ENCODE measurements at regions not wholly inside any gene's neighbourhood (a gene's known extent, or its start where the extent isn't known, plus 50 kb on each side); places are given as distances from the start of the nearest gene placed in this dataset.

DNA sequence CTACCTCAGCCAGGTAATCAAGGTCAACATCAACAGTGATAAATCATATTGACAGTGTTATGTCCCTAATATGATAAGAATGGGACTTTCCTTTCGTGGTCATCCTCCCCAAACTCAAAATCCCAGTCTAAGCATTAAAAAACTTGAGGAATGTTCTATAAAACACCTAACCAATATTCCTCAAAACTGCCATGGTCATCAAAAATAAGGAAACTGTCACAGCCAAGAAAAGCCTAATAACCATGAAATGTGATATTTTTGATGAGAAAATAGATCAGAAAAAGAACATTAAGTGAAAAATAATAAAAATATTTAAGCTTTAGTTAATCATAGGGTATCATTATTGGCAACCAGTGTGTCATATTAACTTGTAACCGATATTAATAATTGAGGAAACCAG, 232.1 kb upstream of the ATP10B start:
- TF ChIP-seq POLR2AphosphoS5 (IDR thresholded peaks at IDR 0.05) (no peak), POLR2A (IDR thresholded peaks at IDR 0.05) (no peak), EP300 (IDR thresholded peaks at IDR 0.05) (no peak)
- TF ChIP-seq, protein P1, sequence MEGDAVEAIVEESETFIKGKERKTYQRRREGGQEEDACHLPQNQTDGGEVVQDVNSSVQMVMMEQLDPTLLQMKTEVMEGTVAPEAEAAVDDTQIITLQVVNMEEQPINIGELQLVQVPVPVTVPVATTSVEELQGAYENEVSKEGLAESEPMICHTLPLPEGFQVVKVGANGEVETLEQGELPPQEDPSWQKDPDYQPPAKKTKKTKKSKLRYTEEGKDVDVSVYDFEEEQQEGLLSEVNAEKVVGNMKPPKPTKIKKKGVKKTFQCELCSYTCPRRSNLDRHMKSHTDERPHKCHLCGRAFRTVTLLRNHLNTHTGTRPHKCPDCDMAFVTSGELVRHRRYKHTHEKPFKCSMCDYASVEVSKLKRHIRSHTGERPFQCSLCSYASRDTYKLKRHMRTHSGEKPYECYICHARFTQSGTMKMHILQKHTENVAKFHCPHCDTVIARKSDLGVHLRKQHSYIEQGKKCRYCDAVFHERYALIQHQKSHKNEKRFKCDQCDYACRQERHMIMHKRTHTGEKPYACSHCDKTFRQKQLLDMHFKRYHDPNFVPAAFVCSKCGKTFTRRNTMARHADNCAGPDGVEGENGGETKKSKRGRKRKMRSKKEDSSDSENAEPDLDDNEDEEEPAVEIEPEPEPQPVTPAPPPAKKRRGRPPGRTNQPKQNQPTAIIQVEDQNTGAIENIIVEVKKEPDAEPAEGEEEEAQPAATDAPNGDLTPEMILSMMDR (IDR thresholded peaks at IDR 0.05) = no peak

Measured in gastroesophageal sphincter (tissue), 3 donors.